SK-N-MC (cell line): ENCODE measurements at regions not wholly inside any gene's neighbourhood (a gene's known extent, or its start where the extent isn't known, plus 50 kb on each side); places are given as distances from the start of the nearest gene placed in this dataset.

Source experiments
- DNase-seq: peaks from one replicate; pipeline ENCODE4 v3.0.0-alpha.2; 2011; ENCODE audit warnings: low read depth, low spot score
- H3K27ac ChIP-seq: fragments of 200-600 bp; sonication (generic); 2 replicates; pipeline ENCODE4 v1.5.1; 2016; ENCODE audit warnings: mixed run types
- H3K36me3 ChIP-seq: fragments of 200-600 bp; sonication (generic); 2 replicates; pipeline ENCODE4 v1.6.1; 2017; ENCODE audit warnings: antibody characterized with exemption, low read length, mixed read lengths; ENCODE audit not compliant: insufficient read depth
- H3K4me3 ChIP-seq: fragments of 200-600 bp; sonication (generic); 2 replicates; pipeline ENCODE4 v1.5.1; 2016
- H3K9ac ChIP-seq: fragments of 200-600 bp; sonication (generic); 2 replicates; pipeline ENCODE4 v1.8.0; 2017; ENCODE audit warnings: mixed run types, mixed read lengths; ENCODE audit not compliant: insufficient read length
- H3K9me3 ChIP-seq: fragments of 200-600 bp; sonication (generic); 2 replicates; pipeline ENCODE4 v1.6.1; 2017; ENCODE audit warnings: low read depth, mild to moderate bottlenecking, antibody characterized with exemption, low read length, moderate library complexity, mixed read lengths
- EZH2 ChIP-seq: fragments of 200-600 bp; sonication (generic); IDR thresholded peaks from one replicate; pipeline ENCODE4 v1.6.1; 2017; ENCODE audit warnings: antibody characterized with exemption
- FOXP2 ChIP-seq: optimal IDR thresholded peaks from 2 replicates; pipeline ENCODE3; 2011; ENCODE audit warnings: mild to moderate bottlenecking, moderate library complexity; ENCODE audit not compliant: insufficient read depth; ENCODE audit errors: extremely low read length, control extremely low read depth
- POLR2AphosphoS5 ChIP-seq: IDR thresholded peaks from 2 replicates; pipeline ENCODE4 v1.6.1; 2012; ENCODE audit warnings: mild to moderate bottlenecking, low read depth, low read length, borderline replicate concordance

- no peak overlapping the region for H3K27ac ChIP-seq
- H3K4me3 ChIP-seq = no peak overlapping the region
- no peaks in the 10 kb centered on the region for H3K9me3 ChIP-seq
- no peaks in the 10 kb centered on the region for H3K36me3 ChIP-seq
- no peak overlapping the region for H3K9ac ChIP-seq
- DNase-seq = no peak
- TF ChIP-seq EZH2 (no peak), FOXP2 (no peak), POLR2AphosphoS5 (no peak)
These were observed 63.3 kb downstream of the DLL1 start for GRCh38 chr6:170227521-170227983.

- H3K4me3 ChIP-seq = no peak overlapping the region
- H3K9me3 ChIP-seq = no peaks in the 10 kb centered on the region
- no peak for DNase-seq
- no peaks in the 10 kb centered on the region for H3K36me3 ChIP-seq
- no peak overlapping the region for H3K27ac ChIP-seq
- no peak overlapping the region for H3K9ac ChIP-seq
- TF ChIP-seq FOXP2 = no peak
- no peak for TF ChIP-seq POLR2AphosphoS5
- no peak for TF ChIP-seq EZH2
These were observed 64.2 kb downstream of the DLL1 start for GRCh38 chr6:170226647-170227046.

- Histone ChIP-seq H3K4me3 (no peak overlapping the region), H3K27ac (no peak overlapping the region), H3K36me3 (no peaks in the 10 kb centered on the region), H3K9ac (no peak overlapping the region), H3K9me3 (no peaks in the 10 kb centered on the region)
- no peak for TF ChIP-seq POLR2AphosphoS5
- TF ChIP-seq EZH2 = no peak
- no peak for DNase-seq
These were observed 64.9 kb downstream of the DLL1 start for GRCh38 chr6:170225852-170226417.

- DNase-seq = no peak
- no peak overlapping the region for H3K9ac ChIP-seq
- no peak overlapping the region for H3K27ac ChIP-seq
- TF ChIP-seq FOXP2 (no peak), POLR2AphosphoS5 (no peak), EZH2 (no peak)
- no peaks in the 10 kb centered on the region for H3K9me3 ChIP-seq
- no peak overlapping the region for H3K4me3 ChIP-seq
- H3K36me3 ChIP-seq = no peaks in the 10 kb centered on the region
These were observed 65.9 kb downstream of the DLL1 start for GRCh38 chr6:170224694-170225660.

DNA sequence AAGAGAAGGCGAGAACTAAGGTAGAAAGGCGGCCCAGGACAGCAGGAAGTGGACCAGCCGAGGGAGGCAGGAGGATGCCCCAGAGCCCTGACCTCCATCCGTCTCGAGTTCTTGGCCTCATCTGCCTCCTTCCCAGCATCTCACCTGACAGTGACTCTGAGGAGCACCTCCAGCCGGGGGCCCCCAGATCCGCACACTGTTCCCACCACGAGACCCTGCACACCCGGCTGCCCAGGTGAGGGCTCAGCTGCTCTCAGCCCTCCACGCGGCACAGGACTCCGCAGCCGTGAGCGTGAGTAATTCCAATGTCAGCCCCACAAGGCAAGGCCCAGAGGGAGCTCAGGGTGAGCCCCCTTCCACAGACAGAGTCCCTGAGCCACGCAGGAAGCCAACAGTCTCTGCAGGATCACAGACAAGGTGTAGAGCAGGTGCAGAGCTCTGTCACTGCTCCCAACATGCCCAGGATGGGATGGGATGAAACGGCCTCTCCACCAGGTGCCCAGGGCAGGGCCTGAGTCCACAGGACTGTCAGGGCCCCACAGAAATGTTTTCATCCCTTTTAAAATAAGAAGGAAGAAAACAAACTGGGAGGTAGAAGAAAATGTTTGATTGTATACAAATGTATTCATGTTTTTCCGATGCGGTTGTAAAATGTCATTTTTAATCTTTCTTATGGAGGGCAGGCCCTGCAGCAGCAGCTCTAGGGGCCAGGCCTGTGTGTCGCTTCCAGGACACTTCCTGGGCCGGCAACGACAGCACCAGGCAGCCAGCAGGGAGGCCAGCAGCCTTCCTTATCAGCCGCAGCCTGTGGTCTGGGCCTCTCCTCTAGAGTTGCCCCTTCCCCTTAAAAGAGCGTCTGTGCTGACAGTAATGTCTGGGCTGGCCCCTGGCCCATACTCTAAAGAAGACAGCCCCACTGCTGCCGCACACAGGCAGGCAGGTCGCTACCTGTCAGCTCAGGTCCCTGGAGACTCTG lies 66.9 kb downstream of the DLL1 start:
- no peak for DNase-seq

GRCh38 chr6:170222498-170223471 lies 68.1 kb downstream of the DLL1 start:
- TF ChIP-seq POLR2AphosphoS5 (no peak), FOXP2 (no peak), EZH2 (no peak)
- Histone ChIP-seq H3K4me3 (no peak overlapping the region), H3K36me3 (no peaks in the 10 kb centered on the region), H3K9me3 (no peaks in the 10 kb centered on the region), H3K9ac (no peak overlapping the region), H3K27ac (no peak overlapping the region)
- no peak for DNase-seq

More for the DNA sequence above, 66.9 kb downstream of the DLL1 start:
- H3K36me3 ChIP-seq = no peaks in the 10 kb centered on the region
- no peak overlapping the region for H3K9ac ChIP-seq
- H3K4me3 ChIP-seq = no peak overlapping the region
- no peak overlapping the region for H3K27ac ChIP-seq
- no peaks in the 10 kb centered on the region for H3K9me3 ChIP-seq
- TF ChIP-seq POLR2AphosphoS5 = no peak
- TF ChIP-seq EZH2 = no peak
- TF ChIP-seq FOXP2 = no peak

DNA sequence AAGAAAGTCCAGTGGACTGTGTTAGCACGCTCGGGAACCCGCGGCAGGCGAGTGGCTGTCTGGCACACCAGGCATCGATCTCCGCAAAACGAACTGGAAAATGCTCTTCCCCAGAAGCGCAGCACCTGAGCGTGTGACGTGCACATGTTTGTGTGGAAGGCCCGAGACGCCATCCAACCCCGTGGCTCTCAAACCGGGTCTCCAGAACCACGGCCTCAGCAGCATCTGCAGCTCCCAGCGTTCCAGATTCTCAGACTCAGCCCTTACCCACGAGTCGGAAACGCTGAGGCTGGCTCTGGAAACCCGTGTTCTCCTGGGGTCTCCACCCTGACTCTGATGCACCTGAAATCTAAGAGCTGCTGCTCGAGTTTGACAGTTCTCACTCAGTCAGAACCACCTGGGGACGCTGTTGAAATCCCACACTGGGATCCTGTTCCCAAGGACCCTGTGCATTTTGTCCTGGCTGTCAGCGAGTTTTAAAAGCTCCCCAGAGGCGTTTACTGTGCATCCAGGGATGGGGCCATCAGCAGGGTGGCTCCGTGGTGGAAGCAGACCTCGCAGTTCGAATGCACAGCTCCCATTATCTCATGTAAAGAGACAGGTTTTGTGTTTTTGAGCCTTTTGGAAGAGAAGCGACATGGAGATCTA lies 69.0 kb downstream of the DLL1 start:
- Histone ChIP-seq H3K36me3 (no peaks in the 10 kb centered on the region), H3K27ac (no peak overlapping the region), H3K9me3 (no peaks in the 10 kb centered on the region), H3K9ac (no peak overlapping the region), H3K4me3 (no peak overlapping the region)
- DNase-seq = no peak
- TF ChIP-seq POLR2AphosphoS5 = no peak
- TF ChIP-seq EZH2 = no peak
- TF ChIP-seq FOXP2 = no peak
